Peyer's patch (tissue), 4 donors: ENCODE measurements at regions not wholly inside any gene's neighbourhood (a gene's known extent, or its start where the extent isn't known, plus 50 kb on each side); places are given as distances from the start of the nearest gene placed in this dataset.

ENCODE experiments used
- CTCF ChIP-seq, 6 experiments: fragments of 450-650 bp in 4 of 6; fragments of 200-600 bp in 2 of 6; sonication (generic) in 1 of 6; IDR thresholded peaks; one replicate each; pipeline ENCODE4 v1.5.1; 2017 to 2019; ENCODE audit warnings: antibody characterized with exemption in 6 of 6, mild to moderate bottlenecking in 3 of 6, moderate library complexity in 1 of 6
- POLR2A ChIP-seq, 2 donors: fragments of 450-650 bp; IDR thresholded peaks; one replicate each; pipeline ENCODE4 v1.5.1; 2017; ENCODE audit warnings: antibody characterized with exemption in 2 of 2, mild to moderate bottlenecking in 2 of 2, moderate library complexity in 2 of 2

DNA sequence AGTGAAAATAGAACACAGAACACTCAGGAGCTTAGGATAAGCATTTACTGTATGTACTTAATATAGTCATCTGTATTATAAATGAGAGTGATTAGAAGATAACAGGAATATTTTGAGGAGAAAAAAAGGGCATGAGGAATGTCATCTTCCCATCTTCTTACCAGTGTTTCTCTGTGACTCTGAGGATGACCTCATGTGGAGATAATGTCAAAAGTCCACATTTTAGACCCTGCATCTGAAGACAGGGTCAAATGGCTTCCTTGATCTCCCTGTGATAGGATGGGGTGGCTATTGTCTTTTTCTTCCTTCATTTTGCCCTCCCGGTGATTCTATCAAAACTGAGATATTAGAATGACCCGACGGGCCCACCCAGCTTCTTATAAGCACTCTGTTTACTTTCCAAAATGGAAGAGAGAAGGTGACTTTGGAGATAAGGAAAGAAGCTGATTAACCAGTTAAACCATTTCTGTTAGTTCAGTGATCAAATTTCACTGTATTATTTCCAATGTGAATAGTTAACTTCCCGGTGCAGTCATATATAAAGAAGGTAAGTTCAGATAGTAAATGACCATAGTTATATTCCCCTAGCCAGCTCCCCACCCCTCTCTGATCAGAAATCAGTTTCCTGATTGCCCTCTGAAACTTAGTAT lies 115.7 kb upstream of the SALL4 start:
- TF ChIP-seq CTCF (IDR thresholded peaks at IDR 0.05) (no peak), POLR2A (IDR thresholded peaks at IDR 0.05) (no peak)
